ENCODE measurements at regions not wholly inside any gene's neighbourhood (a gene's known extent, or its start where the extent isn't known, plus 50 kb on each side); places are given as distances from the start of the nearest gene placed in this dataset.

DNA sequence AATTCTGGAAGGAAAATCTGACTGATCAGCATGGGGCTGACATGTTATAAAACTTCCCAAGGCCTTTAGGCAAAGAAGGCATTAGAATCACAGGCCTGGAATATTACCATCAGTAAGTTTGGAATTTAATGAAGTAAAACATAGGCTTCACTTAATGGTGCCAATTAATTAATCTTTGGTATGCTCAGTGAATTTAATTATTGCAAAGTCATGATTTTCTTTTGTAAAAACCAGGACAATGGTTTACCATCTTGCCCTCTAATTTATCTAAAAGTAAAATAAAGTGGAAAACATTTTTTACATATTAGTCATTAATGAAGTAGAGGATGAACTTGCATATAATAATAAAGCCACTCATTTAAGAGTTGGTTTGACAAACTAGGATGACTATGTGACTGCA, 220.3 kb downstream of the SEC23IP start:
- no peak overlapping the region for H3K4me3 ChIP-seq (ENCODE audit: low read length)
- no peaks in the 10 kb centered on the region for H3K36me3 ChIP-seq (ENCODE audit: control insufficient read depth, low read length)
- no peak overlapping the region for H3K4me2 ChIP-seq (ENCODE audit: low read length)
- H3F3A ChIP-seq (ENCODE audit: control insufficient read depth, insufficient read depth): no peaks in the 10 kb centered on the region
- no peak for TF ChIP-seq EZH2phosphoT487 (IDR thresholded peaks at IDR 0.05; ENCODE audit: borderline replicate concordance, low read length)
- no peaks in the 10 kb centered on the region for H3K9me2 ChIP-seq (replicated peaks; ENCODE audit: control insufficient read depth, low read length)
- no peaks in the 10 kb centered on the region for H3K79me2 ChIP-seq (ENCODE audit: control insufficient read depth, low read length)
- no peaks in the 10 kb centered on the region for H3K9me3 ChIP-seq (ENCODE audit: control insufficient read depth, insufficient read depth, low read length)
- no peaks in the 10 kb centered on the region for H3K4me1 ChIP-seq (ENCODE audit: control insufficient read depth, low read length)
- H3K27me3 ChIP-seq (ENCODE audit: control insufficient read depth, low read length): no peaks in the 10 kb centered on the region
- no peak overlapping the region for H3K27ac ChIP-seq (ENCODE audit: low read depth, low read length)
- no peaks in the 10 kb centered on the region for H4K20me1 ChIP-seq (ENCODE audit: control insufficient read depth, insufficient read depth, low read depth, low read length)

DNA sequence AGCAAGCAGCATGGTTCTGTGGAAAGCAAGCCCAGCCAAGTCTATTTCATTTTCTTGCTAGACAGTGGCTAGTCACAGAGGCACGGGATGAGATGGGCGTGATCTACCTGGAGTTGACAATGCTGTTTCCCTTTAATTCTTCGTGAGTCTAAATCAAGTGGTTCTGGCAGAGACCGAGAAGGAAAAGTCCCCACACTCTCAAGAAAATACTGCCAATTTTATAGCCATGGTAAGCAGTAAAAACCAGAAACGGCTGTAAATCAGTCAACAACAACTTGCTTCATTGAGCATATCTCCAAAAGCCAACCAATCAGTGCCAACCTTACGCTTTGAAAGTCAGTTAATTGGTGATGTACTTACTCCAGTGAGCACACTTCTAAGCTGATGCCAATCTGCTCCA, 223.4 kb downstream of the SEC23IP start:
- Histone ChIP-seq H3K79me2 (ENCODE audit: control insufficient read depth, low read length) (no peaks in the 10 kb centered on the region), H3K4me1 (ENCODE audit: control insufficient read depth, low read length) (no peaks in the 10 kb centered on the region), H4K20me1 (ENCODE audit: control insufficient read depth, insufficient read depth, low read depth, low read length) (no peaks in the 10 kb centered on the region), H3K27ac (ENCODE audit: low read depth, low read length) (no peak overlapping the region), H3F3A (ENCODE audit: control insufficient read depth, insufficient read depth) (no peaks in the 10 kb centered on the region), H3K4me3 (ENCODE audit: low read length) (no peak overlapping the region), H3K4me2 (ENCODE audit: low read length) (no peak overlapping the region), H3K9me3 (ENCODE audit: control insufficient read depth, insufficient read depth, low read length) (no peaks in the 10 kb centered on the region), H3K27me3 (ENCODE audit: control insufficient read depth, low read length) (0 out of 2 replicates have a peak, but pooled peaks cover 2% of the 10 kb centered on the region), H3K9me2 (replicated peaks; ENCODE audit: control insufficient read depth, low read length) (no peaks in the 10 kb centered on the region), H3K36me3 (ENCODE audit: control insufficient read depth, low read length) (no peaks in the 10 kb centered on the region)
- TF ChIP-seq, protein P1, sequence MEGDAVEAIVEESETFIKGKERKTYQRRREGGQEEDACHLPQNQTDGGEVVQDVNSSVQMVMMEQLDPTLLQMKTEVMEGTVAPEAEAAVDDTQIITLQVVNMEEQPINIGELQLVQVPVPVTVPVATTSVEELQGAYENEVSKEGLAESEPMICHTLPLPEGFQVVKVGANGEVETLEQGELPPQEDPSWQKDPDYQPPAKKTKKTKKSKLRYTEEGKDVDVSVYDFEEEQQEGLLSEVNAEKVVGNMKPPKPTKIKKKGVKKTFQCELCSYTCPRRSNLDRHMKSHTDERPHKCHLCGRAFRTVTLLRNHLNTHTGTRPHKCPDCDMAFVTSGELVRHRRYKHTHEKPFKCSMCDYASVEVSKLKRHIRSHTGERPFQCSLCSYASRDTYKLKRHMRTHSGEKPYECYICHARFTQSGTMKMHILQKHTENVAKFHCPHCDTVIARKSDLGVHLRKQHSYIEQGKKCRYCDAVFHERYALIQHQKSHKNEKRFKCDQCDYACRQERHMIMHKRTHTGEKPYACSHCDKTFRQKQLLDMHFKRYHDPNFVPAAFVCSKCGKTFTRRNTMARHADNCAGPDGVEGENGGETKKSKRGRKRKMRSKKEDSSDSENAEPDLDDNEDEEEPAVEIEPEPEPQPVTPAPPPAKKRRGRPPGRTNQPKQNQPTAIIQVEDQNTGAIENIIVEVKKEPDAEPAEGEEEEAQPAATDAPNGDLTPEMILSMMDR (IDR thresholded peaks at IDR 0.05; ENCODE audit: low read depth, low read length, poor library complexity, severe bottlenecking): no peak
- no peak for TF ChIP-seq EZH2phosphoT487 (IDR thresholded peaks at IDR 0.05; ENCODE audit: borderline replicate concordance, low read length)

DNA sequence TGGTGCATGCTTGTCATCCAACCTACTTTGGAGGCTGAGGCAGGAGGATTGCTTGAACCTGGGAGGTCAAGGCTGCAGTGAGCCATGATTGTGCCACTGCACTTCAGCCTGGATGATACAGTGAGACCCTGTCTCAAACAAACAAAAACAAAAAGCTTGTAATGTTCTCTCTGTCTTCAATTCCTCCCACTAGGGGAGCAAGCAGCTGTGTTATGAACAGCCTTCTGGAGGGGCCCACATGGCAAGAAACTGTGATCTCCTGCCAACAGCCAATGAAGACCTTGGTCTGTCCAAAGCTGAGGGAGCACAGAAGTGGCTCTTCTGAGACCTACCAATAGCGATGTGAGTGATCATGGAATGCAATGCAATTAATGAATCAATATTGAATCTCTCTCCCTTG, 229.2 kb downstream of the SEC23IP start:
- Histone ChIP-seq H3K4me1 (ENCODE audit: control insufficient read depth, low read length) (peaks cover 6% of the 10 kb centered on the region), H3F3A (ENCODE audit: control insufficient read depth, insufficient read depth) (no peaks in the 10 kb centered on the region), H3K27me3 (ENCODE audit: control insufficient read depth, low read length) (0 out of 2 replicates have a peak, but pooled peaks cover 2% of the 10 kb centered on the region), H3K4me3 (ENCODE audit: low read length) (no peak overlapping the region), H3K9me2 (replicated peaks; ENCODE audit: control insufficient read depth, low read length) (no peaks in the 10 kb centered on the region), H3K79me2 (ENCODE audit: control insufficient read depth, low read length) (no peaks in the 10 kb centered on the region), H3K36me3 (ENCODE audit: control insufficient read depth, low read length) (no peaks in the 10 kb centered on the region), H3K9me3 (ENCODE audit: control insufficient read depth, insufficient read depth, low read length) (no peaks in the 10 kb centered on the region), H4K20me1 (ENCODE audit: control insufficient read depth, insufficient read depth, low read depth, low read length) (no peaks in the 10 kb centered on the region), H3K4me2 (ENCODE audit: low read length) (no peak overlapping the region), H3K27ac (ENCODE audit: low read depth, low read length) (no peak overlapping the region)
- TF ChIP-seq, protein P1 (IDR thresholded peaks at IDR 0.05; ENCODE audit: low read depth, low read length, poor library complexity, severe bottlenecking): no peak
- no peak for TF ChIP-seq EZH2phosphoT487 (IDR thresholded peaks at IDR 0.05; ENCODE audit: borderline replicate concordance, low read length)

DNA sequence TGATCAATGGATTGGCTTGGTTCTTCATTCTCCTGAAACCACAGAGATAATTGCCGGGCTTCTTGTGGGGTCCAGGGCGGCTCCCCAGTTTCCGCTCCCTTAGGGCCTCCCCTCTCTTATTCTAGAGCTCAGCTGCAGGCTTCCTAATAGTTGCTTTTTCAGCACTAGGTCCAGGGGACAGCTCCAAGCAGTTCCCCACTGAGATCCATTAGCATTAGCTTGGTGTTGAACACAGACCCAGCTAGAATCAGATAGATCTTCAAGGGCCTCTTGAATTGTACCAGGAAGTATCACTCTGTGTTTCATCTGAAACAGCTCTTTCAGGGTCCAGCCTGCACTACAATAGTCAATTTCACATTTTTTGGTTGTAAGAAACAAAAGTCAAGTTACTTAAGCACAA, 238.7 kb downstream of the SEC23IP start:
- H4K20me1 ChIP-seq (ENCODE audit: control insufficient read depth, insufficient read depth, low read depth, low read length): no peaks in the 10 kb centered on the region
- H3K9me3 ChIP-seq (ENCODE audit: control insufficient read depth, insufficient read depth, low read length): no peaks in the 10 kb centered on the region
- no peaks in the 10 kb centered on the region for H3F3A ChIP-seq (ENCODE audit: control insufficient read depth, insufficient read depth)
- H3K4me1 ChIP-seq (ENCODE audit: control insufficient read depth, low read length): peaks cover 18% of the 10 kb centered on the region
- no peaks in the 10 kb centered on the region for H3K79me2 ChIP-seq (ENCODE audit: control insufficient read depth, low read length)
- H3K4me2 ChIP-seq (ENCODE audit: low read length): no peak overlapping the region
- no peak overlapping the region for H3K4me3 ChIP-seq (ENCODE audit: low read length)
- no peaks in the 10 kb centered on the region for H3K36me3 ChIP-seq (ENCODE audit: control insufficient read depth, low read length)
- H3K27me3 ChIP-seq (ENCODE audit: control insufficient read depth, low read length): no peaks in the 10 kb centered on the region; the same call in 1 of the 2 replicates
- H3K9me2 ChIP-seq (replicated peaks; ENCODE audit: control insufficient read depth, low read length): no peaks in the 10 kb centered on the region
- no peak overlapping the region for H3K27ac ChIP-seq (ENCODE audit: low read depth, low read length)
- TF ChIP-seq EZH2phosphoT487 (IDR thresholded peaks at IDR 0.05; ENCODE audit: borderline replicate concordance, low read length): no peak
- TF ChIP-seq, protein P1 (IDR thresholded peaks at IDR 0.05; ENCODE audit: low read depth, low read length, poor library complexity, severe bottlenecking): no peak
